ENCODE measurements at regions not wholly inside any gene's neighbourhood (a gene's known extent, or its start where the extent isn't known, plus 50 kb on each side); places are given as distances from the start of the nearest gene placed in this dataset.

GRCh38 chr15:34696506-34696905, 58.3 kb downstream of the GJD2 start:
- Histone ChIP-seq H3K36me3 (ENCODE audit: control insufficient read depth in 4 of 4, insufficient read depth in 3 of 4, low read depth in 1 of 4, low read length in 3 of 4) (no peaks in the 10 kb centered on the region), H3K27me3 (ENCODE audit: control insufficient read depth in 4 of 4, insufficient read depth in 4 of 4, low read length in 3 of 4) (peaks cover 0 to 4% (median under 1%) of the 10 kb centered on the region in 4 donors), H3K4me1 (ENCODE audit: control insufficient read depth in 4 of 4, insufficient read depth in 4 of 4, low read length in 3 of 4) (no peaks in the 10 kb centered on the region), H3K4me3 (ENCODE audit: low read depth in 1 of 3, low read length in 3 of 3) (no peak overlapping the region), H3K9ac (ENCODE audit: low read depth in 1 of 2, low read length in 2 of 2) (no peak overlapping the region), H3K27ac (ENCODE audit: low read depth in 1 of 2, low read length in 2 of 2) (no peak overlapping the region), H3K9me3 (ENCODE audit: control insufficient read depth in 4 of 4, low read length in 3 of 4) (no peaks in the 10 kb centered on the region)
- no peak for DNase-seq (ENCODE audit: low spot score)
- TF ChIP-seq HNF4A (conservative IDR thresholded peaks at IDR 0.05) (no peak), FOXA2 (IDR thresholded peaks at IDR 0.05) (no peak), ATF3 (IDR thresholded peaks at IDR 0.05) (no peak), FOXA1 (IDR thresholded peaks at IDR 0.05) (no peak), EGR1 (IDR thresholded peaks at IDR 0.05; ENCODE audit: low read depth in 2 of 2) (no peak), YY1 (IDR thresholded peaks at IDR 0.05) (no peak), NR2F2 (IDR thresholded peaks at IDR 0.05) (no peak), MAX (IDR thresholded peaks at IDR 0.05) (no peak), RAD21 (IDR thresholded peaks at IDR 0.05) (no peak), GABPA (IDR thresholded peaks at IDR 0.05 in 1 of 2, conservative IDR thresholded peaks at IDR 0.05 in 1 of 2) (no peak), SP1 (IDR thresholded peaks at IDR 0.05) (no peak), ZBTB33 (IDR thresholded peaks at IDR 0.05) (no peak), JUND (IDR thresholded peaks at IDR 0.05) (no peak), RXRA (IDR thresholded peaks at IDR 0.05) (no peak)
- TF ChIP-seq, protein P1, sequence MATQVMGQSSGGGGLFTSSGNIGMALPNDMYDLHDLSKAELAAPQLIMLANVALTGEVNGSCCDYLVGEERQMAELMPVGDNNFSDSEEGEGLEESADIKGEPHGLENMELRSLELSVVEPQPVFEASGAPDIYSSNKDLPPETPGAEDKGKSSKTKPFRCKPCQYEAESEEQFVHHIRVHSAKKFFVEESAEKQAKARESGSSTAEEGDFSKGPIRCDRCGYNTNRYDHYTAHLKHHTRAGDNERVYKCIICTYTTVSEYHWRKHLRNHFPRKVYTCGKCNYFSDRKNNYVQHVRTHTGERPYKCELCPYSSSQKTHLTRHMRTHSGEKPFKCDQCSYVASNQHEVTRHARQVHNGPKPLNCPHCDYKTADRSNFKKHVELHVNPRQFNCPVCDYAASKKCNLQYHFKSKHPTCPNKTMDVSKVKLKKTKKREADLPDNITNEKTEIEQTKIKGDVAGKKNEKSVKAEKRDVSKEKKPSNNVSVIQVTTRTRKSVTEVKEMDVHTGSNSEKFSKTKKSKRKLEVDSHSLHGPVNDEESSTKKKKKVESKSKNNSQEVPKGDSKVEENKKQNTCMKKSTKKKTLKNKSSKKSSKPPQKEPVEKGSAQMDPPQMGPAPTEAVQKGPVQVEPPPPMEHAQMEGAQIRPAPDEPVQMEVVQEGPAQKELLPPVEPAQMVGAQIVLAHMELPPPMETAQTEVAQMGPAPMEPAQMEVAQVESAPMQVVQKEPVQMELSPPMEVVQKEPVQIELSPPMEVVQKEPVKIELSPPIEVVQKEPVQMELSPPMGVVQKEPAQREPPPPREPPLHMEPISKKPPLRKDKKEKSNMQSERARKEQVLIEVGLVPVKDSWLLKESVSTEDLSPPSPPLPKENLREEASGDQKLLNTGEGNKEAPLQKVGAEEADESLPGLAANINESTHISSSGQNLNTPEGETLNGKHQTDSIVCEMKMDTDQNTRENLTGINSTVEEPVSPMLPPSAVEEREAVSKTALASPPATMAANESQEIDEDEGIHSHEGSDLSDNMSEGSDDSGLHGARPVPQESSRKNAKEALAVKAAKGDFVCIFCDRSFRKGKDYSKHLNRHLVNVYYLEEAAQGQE (IDR thresholded peaks at IDR 0.05): no peak
- WGBS: 49% methylated on average over 1 of the region's 1 CpG

GRCh38 chr15:34693053-34693744, 61.6 kb downstream of the GJD2 start:
- no peak overlapping the region for H3K9ac ChIP-seq (ENCODE audit: low read depth in 1 of 2, low read length in 2 of 2)
- peaks cover 0 to 3% (median under 1%) of the 10 kb centered on the region in 4 donors for H3K27me3 ChIP-seq (ENCODE audit: control insufficient read depth in 4 of 4, insufficient read depth in 4 of 4, low read length in 3 of 4)
- H3K27ac ChIP-seq (ENCODE audit: low read depth in 1 of 2, low read length in 2 of 2): no peak overlapping the region
- no peak for DNase-seq (ENCODE audit: low spot score)
- no peak overlapping the region for H3K4me3 ChIP-seq (ENCODE audit: low read depth in 1 of 3, low read length in 3 of 3)
- H3K36me3 ChIP-seq (ENCODE audit: control insufficient read depth in 4 of 4, insufficient read depth in 3 of 4, low read depth in 1 of 4, low read length in 3 of 4): no peaks in the 10 kb centered on the region
- WGBS: 83% methylated on average over 4 of the region's 4 CpGs
- H3K4me1 ChIP-seq (ENCODE audit: control insufficient read depth in 4 of 4, insufficient read depth in 4 of 4, low read length in 3 of 4): no peaks in the 10 kb centered on the region
- H3K9me3 ChIP-seq (ENCODE audit: control insufficient read depth in 4 of 4, low read length in 3 of 4): peaks cover 0 to 4% (median under 1%) of the 10 kb centered on the region in 4 donors
- TF ChIP-seq CTCF (IDR thresholded peaks at IDR 0.05; ENCODE audit: low read depth, low read length, missing input control): no peak
- TF ChIP-seq HNF4G (IDR thresholded peaks at IDR 0.05): no peak
- TF ChIP-seq SP1 (IDR thresholded peaks at IDR 0.05): no peak
- no peak for TF ChIP-seq EGR1 (IDR thresholded peaks at IDR 0.05; ENCODE audit: low read depth in 2 of 2)
- no peak for TF ChIP-seq MAX (IDR thresholded peaks at IDR 0.05)
- no peak for TF ChIP-seq RAD21 (IDR thresholded peaks at IDR 0.05)
- TF ChIP-seq JUND (IDR thresholded peaks at IDR 0.05): no peak
- TF ChIP-seq NR2F2 (IDR thresholded peaks at IDR 0.05): no peak
- no peak for TF ChIP-seq FOXA2 (IDR thresholded peaks at IDR 0.05)
- no peak for TF ChIP-seq FOXA1 (IDR thresholded peaks at IDR 0.05)
- no peak for TF ChIP-seq ATF3 (IDR thresholded peaks at IDR 0.05)
- no peak for TF ChIP-seq YY1 (IDR thresholded peaks at IDR 0.05)
- TF ChIP-seq HNF4A (conservative IDR thresholded peaks at IDR 0.05): no peak
- TF ChIP-seq, protein P1 (IDR thresholded peaks at IDR 0.05): no peak
- no peak for TF ChIP-seq GABPA (IDR thresholded peaks at IDR 0.05 in 1 of 2, conservative IDR thresholded peaks at IDR 0.05 in 1 of 2)
- TF ChIP-seq RXRA (IDR thresholded peaks at IDR 0.05): no peak
- TF ChIP-seq TAF1 (conservative IDR thresholded peaks at IDR 0.05): no peak

All from liver (tissue), 8 donors.